ENCODE measurements at regions not wholly inside any gene's neighbourhood (a gene's known extent, or its start where the extent isn't known, plus 50 kb on each side); places are given as distances from the start of the nearest gene placed in this dataset.

DNA sequence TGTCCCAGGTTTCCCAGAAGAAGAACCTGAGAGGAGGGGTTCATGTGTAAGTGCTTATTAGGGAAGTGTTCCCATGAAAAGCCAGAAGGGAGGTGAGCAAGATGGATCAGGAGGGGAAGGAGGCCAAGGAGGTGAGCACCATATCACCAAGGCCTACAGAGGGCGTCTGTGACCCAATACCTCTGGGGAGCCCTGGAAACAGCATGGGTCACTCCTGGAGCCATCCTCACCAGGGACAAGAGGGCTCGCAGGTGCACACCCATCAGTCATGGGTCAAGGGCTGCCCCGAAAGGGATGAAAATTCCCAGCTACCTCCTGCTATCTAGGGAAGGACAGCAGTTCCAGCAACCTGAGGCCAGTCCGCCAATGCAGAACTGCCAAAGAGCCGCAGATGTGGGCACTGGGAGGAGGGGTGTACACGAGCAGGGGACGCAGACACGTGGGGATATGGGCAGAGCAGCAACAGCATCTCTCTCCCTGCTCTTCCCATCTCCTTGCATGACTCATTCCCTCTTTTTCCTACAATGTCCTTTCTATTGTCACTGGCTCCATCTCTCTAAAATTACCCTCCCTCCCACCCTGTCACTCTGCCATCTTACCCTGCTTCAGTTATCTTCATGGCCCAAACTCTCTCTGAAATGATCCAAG, 167.6 kb upstream of the FSTL4 start:
- Histone ChIP-seq H3K27me3 (no peaks in the 10 kb centered on the region), H3K36me3 (ENCODE audit: low read depth, missing control alignments) (no peaks in the 10 kb centered on the region), H3K4me1 (no peaks in the 10 kb centered on the region), H3K9me3 (no peaks in the 10 kb centered on the region), H3K4me3 (no peak overlapping the region), H3K27ac (no peak overlapping the region)
- intact Hi-C loops (cut with DNase I; ENCODE audit: low total_unique reads): no loop called here
- WGBS, 2 donors: 83 to 85% methylated on average over 8 of the region's 8 CpGs
- DNase-seq: no peak
- TF ChIP-seq, protein P1, sequence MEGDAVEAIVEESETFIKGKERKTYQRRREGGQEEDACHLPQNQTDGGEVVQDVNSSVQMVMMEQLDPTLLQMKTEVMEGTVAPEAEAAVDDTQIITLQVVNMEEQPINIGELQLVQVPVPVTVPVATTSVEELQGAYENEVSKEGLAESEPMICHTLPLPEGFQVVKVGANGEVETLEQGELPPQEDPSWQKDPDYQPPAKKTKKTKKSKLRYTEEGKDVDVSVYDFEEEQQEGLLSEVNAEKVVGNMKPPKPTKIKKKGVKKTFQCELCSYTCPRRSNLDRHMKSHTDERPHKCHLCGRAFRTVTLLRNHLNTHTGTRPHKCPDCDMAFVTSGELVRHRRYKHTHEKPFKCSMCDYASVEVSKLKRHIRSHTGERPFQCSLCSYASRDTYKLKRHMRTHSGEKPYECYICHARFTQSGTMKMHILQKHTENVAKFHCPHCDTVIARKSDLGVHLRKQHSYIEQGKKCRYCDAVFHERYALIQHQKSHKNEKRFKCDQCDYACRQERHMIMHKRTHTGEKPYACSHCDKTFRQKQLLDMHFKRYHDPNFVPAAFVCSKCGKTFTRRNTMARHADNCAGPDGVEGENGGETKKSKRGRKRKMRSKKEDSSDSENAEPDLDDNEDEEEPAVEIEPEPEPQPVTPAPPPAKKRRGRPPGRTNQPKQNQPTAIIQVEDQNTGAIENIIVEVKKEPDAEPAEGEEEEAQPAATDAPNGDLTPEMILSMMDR (IDR thresholded peaks at IDR 0.05): no peak
- TF ChIP-seq POLR2A (IDR thresholded peaks at IDR 0.05): no peak

DNA sequence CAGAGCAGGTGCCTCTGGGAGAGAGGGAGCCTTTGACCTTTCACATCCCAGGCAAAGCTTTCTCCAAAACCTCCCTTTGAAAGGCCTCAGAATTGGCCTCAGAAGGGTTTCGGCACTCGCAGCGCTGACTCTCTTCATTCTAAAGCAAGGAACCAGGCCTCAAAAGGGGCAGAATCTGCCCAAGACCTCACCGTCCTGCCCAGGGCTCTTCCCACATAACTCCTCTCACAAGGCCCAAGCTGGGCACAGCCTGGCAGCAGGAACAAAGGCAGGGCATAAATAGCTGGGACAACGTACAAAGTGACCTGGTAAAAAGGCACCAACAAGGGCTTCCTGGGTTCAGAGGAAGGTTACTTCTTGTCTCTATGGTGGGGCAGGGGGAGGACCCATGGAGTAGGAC, 166.3 kb upstream of the FSTL4 start:
- H3K4me1 ChIP-seq: no peaks in the 10 kb centered on the region

DNA sequence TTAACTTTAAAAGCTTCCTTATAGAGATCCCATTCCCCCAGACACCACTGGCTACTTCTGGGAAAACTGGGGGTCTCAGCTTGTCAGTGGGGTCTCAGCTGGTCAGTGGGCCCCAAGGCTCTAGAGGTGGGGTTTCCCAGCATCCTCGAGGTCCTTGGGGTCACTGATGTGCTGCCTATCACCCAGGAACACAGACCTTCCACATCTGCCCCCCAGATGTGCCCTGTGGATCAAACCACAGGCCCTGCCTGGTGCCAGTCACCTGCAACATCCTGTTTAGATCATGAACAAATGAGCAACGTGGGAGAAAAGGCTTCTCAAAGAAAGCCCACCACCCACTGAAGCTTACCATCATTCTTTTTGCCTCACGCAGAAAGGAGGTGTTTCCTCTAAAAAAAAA, 165.6 kb upstream of the FSTL4 start:
- no peaks in the 10 kb centered on the region for H3K36me3 ChIP-seq (ENCODE audit: low read depth, missing control alignments)
- H3K4me1 ChIP-seq: no peaks in the 10 kb centered on the region
- H3K4me3 ChIP-seq: no peak overlapping the region
- no peak for DNase-seq
- TF ChIP-seq, protein P1 (IDR thresholded peaks at IDR 0.05): no peak
- TF ChIP-seq POLR2A (IDR thresholded peaks at IDR 0.05): no peak
- H3K27ac ChIP-seq: no peak overlapping the region
- no peaks in the 10 kb centered on the region for H3K9me3 ChIP-seq
- no peaks in the 10 kb centered on the region for H3K27me3 ChIP-seq
- intact Hi-C loops (cut with DNase I; ENCODE audit: low total_unique reads): no loop called here
- 62 to 79% methylated on average over 3 of the region's 3 CpGs for WGBS, 2 donors

More for the DNA sequence above, 166.3 kb upstream of the FSTL4 start:
- no peak overlapping the region for H3K27ac ChIP-seq
- intact Hi-C loops (cut with DNase I; ENCODE audit: low total_unique reads): no loop called here
- H3K27me3 ChIP-seq: no peaks in the 10 kb centered on the region
- no peak for TF ChIP-seq POLR2A (IDR thresholded peaks at IDR 0.05)
- TF ChIP-seq, protein P1 (IDR thresholded peaks at IDR 0.05): no peak
- no peaks in the 10 kb centered on the region for H3K9me3 ChIP-seq
- WGBS, 2 donors: 77 to 100% methylated on average over 1 to 5 of the region's 5 CpGs
- no peak overlapping the region for H3K4me3 ChIP-seq
- no peak for DNase-seq
- no peaks in the 10 kb centered on the region for H3K36me3 ChIP-seq (ENCODE audit: low read depth, missing control alignments)

DNA sequence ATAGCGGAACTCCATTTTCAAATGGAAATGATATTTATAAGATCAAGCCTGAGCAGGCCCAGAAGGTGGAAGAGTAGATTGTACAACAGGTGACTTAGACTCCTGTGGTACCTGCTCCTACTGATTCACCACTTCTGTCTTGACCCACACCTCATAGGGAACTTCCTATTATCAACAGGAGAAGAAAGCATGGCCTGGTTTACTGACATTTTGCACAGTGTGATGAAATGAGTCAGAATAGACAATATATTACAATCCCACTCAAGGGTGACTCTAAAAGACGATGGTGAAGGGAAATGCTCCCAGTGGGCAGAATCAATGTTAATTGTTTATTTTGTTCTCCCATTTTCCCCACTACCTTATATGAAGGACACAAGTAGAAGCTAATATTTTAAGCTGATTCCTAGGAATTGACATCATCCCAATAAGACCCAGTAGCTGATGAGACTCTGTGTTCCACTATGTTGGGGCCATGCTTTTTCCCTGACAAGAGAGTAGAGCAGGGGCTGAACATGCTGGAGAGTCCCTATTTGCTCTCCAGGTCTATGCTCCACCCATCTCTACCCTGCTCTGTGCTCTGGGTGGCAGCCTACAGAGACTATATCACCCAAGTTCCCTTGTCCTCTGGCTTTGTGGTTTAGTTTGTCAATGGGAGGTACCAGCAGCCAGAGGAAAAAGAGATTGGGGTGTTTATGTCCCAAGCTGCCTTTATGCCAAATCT, 163.4 kb upstream of the FSTL4 start:
- WGBS, 2 donors: 86 to 91% methylated on average over 2 of the region's 2 CpGs
- TF ChIP-seq, protein P1 (IDR thresholded peaks at IDR 0.05): no peak
- TF ChIP-seq POLR2A (IDR thresholded peaks at IDR 0.05): no peak
- no peaks in the 10 kb centered on the region for H3K27me3 ChIP-seq
- H3K4me3 ChIP-seq: no peak overlapping the region
- no peak overlapping the region for H3K27ac ChIP-seq
- H3K4me1 ChIP-seq: no peaks in the 10 kb centered on the region
- no peaks in the 10 kb centered on the region for H3K9me3 ChIP-seq
- intact Hi-C loops (cut with DNase I; ENCODE audit: low total_unique reads): no loop called here
- no peak for DNase-seq
- no peaks in the 10 kb centered on the region for H3K36me3 ChIP-seq (ENCODE audit: low read depth, missing control alignments)

Measured in testis (tissue), 2 donors.